ENCODE measurements at regions not wholly inside any gene's neighbourhood (a gene's known extent, or its start where the extent isn't known, plus 50 kb on each side); places are given as distances from the start of the nearest gene placed in this dataset.
"Not testable (repeated sequence)": the region's sequence is repeated elsewhere in the genome, so short reads cannot be mapped to it uniquely, and the experiment has no call there.

DNA sequence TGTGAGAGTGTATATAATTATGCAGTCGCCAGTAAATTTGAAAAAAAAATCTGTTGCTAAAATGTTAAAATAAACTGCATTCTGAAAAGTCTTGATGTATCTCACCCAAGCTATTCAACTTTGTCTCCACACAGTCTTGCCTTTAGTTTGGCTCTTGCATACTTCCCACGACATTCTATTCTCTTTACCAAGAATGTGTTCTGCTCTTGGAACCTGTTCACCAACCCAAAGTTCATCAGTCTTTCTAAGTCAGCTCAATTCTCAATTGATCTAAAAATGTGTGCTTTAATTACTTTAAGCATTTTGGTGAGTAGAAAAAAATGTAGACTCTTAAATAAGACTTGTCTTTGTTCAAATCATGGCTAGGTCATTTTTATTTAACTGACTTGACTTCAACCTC lies 657.7 kb upstream of the TBL1XR1 start:
- ChIA-PET CTCF (no interaction called here), POLR2A (no interaction called here)

DNA sequence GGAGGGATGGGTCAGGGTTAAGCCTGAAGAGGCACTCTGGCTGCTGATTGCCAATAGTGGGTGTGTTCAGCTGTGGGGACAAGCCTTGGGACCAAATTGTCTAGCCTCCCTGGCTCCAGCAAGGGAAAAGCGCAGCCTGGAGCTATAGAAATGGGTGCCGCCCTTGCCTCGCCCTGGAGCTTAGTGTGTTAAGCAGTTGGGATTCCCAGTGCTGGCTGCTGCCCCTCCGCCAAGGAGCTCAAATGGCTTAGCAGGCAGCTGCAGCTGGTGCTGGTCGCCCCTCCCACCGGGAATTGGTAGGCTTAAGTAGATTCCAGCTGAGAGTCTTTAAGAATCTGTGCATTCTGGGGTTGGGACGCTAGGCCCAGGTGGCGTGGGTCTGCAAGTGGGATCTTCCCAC lies 662.9 kb upstream of the TBL1XR1 start:
- POLR2A ChIA-PET: no interaction called here
- CTCF ChIA-PET: no interaction called here

DNA sequence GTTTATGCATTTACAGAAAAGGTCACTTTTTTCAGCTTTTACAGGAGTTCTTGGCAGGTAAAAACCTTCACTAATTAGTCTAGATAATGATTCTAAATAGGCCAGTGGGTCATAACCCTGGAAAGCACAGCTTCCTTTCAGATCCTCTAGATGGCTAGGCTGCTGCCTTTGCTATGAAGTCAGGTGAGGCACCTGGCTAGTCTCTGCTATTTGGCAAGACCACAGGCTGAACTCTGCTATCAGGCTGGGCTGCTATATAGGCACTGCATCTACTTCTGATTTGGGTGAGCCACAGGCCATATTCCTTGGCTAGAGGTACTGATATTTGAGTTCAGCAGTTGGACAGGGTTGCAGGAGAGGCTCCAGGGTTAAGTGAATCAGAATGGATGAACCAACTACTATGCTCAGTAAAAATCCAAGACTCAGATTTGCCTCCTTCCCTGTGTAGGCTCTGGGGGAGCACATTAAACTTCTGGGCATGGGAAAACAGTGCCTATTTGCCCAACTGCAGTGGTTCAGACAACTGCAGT lies 665.7 kb upstream of the TBL1XR1 start:
- ChIA-PET POLR2A (no interaction called here), CTCF (interaction anchor here (0.6 to 0.9 kb wide), 2 partner anchors 16 to 44 kb away, joined by 3 read pairs; no protein-coding TSS in a partner anchor)

DNA sequence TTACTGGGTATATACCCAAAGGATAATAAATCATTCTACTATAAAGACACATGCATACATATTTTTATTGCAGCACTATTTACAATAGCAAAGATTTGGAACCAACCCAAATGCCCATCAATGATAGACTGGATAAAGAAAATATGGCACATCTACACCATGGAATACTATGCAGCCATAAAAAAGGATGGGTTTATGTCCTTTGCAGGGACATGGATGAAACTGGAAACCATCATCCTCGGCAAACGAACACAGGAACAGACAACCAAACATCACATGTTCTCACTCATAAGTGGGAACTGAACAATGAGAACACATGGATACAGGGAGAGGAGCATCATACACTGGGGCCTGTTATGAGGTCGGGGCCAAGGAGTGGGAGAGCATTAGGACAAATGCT lies 665.0 kb upstream of the KCNMB2 start:
- CTCF ChIA-PET, POLR2A ChIA-PET: not testable (repeated sequence)

DNA sequence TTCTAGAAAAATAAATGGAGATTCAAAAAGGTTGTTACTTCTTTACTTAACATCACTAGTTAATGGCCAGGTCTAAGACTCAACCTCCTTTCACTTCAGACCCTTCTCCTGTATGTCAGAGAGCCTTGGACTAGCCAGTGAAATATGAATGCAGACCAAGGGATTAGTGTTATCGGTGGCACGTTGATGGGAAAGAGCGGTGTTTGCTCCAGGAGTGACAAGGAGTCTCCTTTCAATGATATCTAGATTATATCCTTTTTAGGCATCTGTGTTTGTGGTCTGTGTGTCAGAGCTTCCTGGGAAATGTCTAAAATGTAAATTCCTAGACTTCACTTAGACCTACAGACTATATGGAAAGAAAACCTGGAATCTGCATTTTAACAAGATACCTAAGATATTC lies 658.0 kb upstream of the KCNMB2 start:
- POLR2A ChIA-PET: no interaction called here
- CTCF ChIA-PET: no interaction called here

DNA sequence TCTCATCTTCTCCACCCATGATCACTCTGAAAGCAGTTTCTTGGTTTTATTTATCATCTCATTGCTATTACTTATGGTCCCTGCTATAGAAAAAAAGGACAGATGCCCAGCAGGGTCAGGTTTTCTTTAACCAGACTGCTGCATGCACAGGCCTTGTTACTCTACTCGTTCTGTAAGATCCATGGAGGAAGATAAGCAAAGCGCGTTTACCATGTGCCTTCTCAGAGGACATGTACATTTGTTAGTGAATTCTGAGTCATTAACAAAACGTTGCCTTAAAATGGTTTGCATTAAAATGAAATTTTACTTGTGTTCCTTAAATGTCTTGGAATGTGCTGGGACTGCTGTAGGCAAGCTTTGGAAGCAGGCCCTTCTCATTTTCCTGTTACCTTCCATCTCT lies 657.3 kb upstream of the KCNMB2 start:
- ChIA-PET POLR2A (no interaction called here), CTCF (interaction anchor here (1.6 kb wide), 1 partner anchor 16 kb away, joined by 3 read pairs; no protein-coding TSS in a partner anchor)

DNA sequence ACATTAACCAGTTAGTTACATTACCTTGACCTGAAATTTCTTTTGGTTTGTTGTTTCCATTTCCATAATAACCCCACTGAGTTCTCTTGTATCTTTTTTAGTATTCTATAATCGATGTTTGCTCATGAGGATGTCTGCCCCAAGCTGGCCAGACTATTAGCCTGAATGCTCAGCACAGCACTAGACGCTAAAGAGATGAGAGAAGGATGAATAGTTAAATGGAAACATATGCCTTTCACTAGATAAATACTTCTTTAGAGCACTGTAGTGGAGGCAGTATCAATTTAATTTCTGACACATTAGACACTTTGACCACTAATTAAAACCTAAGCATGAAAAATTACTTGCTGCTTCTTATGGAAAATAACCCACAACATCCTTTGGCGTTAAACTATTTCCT lies 654.9 kb upstream of the KCNMB2 start:
- POLR2A ChIA-PET: no interaction called here
- CTCF ChIA-PET: no interaction called here

DNA sequence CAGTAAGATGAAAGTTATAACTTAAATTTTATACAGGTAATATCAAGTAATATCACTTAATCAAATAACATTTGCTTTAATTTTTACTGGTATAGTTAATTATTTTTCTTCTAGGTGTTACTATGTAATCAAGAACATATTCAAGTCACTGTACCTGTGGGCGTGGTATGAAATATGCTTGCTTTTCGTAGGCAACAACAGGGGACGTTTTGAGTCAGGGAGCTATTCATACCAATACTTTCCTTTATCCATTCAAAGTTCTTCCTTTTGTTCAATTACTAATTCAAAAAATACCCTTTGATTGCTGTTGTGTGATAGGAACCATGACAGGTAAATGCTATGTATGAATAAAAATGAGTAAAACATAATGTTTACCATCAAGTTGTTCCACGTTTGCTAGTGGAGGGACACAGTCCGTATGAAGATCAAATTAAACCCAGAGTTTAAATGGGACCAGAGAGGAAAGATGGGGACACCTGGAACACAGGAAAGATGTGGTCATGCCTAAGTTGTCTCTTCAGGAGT lies 654.0 kb upstream of the KCNMB2 start:
- ChIA-PET POLR2A (no interaction called here), CTCF (no interaction called here)

DNA sequence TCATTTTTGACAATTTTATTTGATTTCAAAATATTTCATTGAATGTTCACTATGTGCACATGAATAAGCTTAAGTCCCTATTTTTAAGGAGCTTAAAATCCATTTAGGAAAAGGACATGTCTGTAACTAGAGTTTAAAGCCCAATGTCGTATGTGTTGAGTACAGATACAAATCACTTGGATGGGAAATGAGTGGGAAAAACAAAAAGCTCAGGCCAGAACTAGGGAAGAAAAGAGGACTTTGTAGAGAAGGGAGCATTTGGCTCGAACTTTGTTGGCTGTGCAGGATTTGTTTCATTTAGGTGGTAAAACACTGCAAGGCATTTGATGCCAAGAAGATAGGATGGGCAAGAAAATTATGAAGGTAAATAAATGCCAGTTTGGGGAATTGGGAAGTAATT lies 653.1 kb upstream of the KCNMB2 start:
- POLR2A ChIA-PET: no interaction called here
- CTCF ChIA-PET: no interaction called here

DNA sequence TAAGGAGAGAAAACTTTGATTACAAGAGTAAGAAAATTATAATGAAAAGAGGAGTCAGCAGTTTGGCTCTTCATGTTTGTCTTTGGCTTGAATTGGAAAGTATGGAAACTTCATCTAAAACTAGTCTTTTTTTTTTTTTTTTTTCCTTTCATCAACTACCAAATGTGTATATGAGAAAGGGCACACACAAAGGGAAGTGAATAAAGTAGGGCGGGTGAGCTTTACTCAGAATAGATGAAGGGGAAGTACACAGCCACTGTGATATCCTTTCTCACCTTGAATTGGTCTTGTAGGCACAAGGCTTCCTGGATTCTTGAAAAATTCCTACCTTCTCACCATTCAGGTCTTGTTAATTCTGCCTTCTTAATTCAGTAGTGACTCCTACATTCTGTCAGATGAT lies 652.3 kb upstream of the KCNMB2 start:
- POLR2A ChIA-PET: interaction anchor here (0.7 kb wide), 1 partner anchor 193 kb away, joined by 3 read pairs; no protein-coding TSS in a partner anchor
- CTCF ChIA-PET: interaction anchor here (0.7 kb wide), 1 partner anchor 562 kb away, joined by 3 read pairs; no protein-coding TSS in a partner anchor

DNA sequence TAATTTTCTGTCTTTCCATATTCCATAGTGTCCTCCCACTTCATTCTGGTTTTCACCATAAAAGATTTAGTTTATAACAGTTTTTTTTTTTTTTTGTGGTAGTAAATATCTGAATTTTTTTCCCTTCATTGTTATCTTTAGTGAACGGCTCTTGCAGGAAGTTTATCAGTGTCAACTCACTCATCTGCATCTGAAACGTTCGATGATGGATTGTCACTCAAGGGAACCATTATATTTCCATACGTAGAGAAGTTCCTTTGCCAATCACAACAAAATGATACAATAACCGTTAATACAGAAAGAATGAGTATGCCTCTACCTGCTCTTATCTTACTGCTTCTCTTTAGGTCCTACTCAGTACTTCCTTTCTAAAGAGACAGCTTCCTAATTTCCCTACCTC lies 651.2 kb upstream of the KCNMB2 start:
- ChIA-PET CTCF (no interaction called here), POLR2A (no interaction called here)

DNA sequence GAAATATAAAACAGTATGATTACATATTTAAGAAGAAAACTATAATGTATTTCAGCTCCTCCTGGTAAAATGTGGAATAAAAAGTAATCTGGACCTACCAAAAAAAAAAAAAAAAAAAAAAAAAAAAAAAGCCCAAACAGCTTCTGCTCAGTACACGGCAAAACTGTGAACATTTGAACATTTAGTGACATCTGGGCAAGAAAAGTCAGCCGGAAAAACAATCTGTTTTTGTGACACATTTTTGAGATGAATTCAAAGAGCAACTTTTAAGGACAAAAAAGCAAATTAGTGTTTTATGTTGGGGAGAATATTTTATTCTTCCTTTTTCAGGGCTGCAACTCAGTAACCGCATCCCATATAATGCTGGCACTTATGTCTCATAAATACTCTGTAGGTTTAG lies 649.7 kb upstream of the KCNMB2 start:
- ChIA-PET CTCF (no interaction called here), POLR2A (no interaction called here)

DNA sequence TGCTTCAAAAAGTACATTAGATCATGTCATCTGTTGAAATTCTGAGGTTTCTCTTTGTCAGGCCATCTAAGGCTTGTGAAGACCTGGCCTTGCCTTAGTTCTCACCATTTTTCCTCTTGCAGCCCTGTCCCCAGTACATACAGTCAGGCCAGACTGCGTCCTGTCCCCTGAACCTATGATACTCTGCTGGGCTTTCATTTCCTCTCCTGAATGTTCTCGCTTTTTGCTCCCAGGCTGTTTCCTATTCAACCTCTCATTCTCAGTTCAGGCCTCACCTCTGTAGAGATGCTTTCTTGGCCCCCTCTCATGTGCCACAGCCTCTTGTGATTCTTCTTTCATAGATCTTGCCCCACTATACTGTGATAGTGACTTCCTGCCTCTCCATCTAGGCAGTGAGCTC lies 648.8 kb upstream of the KCNMB2 start:
- ChIA-PET POLR2A (no interaction called here), CTCF (no interaction called here)

DNA sequence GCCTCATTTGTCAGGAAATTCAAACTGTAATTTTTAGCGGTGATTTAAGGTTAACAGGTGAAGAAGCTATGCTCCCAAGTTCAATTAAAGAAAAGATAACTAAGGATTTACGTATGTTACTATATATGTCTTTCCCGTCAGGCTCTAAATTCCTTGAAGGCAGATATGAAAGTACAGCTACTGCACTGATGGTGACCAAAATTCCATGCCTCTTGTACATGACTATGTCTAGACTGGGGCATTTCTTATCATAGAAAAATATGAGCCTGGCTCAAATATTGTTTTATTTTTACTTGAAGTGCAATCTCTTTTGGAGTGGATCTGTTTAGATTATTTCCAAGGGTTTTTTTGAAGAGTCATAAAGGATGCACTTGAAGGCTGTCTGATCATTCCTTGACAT lies 647.1 kb upstream of the KCNMB2 start:
- POLR2A ChIA-PET: no interaction called here
- CTCF ChIA-PET: no interaction called here

DNA sequence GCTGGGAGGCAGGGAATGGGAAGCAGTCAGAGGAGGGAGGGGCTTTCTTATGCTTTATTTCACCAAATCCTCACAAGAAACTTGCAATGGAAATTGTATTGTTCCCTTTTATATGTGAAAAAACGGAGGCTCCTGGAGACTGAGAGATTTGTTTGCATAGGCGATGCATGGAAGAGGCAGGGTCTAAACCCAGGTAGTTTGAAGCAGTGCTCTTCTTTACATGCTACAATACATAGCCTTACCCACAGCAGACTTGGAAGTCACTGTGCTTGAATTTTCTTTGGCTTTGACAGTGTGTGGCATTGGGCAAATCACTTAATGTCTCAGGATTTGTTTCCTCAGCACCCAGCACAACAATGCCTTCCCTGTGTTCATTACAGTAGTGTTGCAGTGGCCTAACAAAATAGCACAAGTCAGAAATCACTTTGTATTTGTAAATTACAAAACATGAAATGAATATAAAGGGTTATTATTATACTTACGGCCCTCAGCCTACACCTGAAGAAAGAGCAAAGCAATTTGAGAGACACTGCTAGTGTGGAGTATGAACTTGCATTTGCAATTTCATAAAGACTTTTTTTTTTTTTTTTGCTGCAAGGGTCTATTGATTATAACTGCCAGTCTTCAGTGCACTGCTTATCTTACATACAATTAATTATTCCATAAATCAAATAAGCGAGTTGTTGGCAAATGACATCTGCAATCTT lies 646.4 kb upstream of the KCNMB2 start:
- ChIA-PET POLR2A (no interaction called here), CTCF (interaction anchor here (0.7 kb wide), 1 partner anchor 106 kb away, joined by 4 read pairs; no protein-coding TSS in a partner anchor)

DNA sequence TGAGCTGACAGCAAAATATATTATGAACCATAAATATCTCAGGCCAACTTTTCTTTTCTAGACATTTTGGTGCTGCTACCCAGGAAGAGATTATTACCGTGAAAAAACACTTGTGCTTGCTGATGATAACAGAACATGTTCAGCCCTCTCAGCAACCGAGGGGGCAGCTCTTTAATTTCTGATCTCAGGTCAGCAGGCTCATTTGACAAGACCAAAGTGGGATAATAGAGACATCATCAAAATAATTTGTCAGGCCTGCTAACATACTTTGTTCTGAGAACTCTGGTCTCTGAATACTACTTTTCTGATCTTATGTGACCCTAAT lies 645.9 kb upstream of the KCNMB2 start:
- ChIA-PET CTCF (interaction anchor here (0.7 kb wide), 1 partner anchor 105 kb away, joined by 4 read pairs; no protein-coding TSS in a partner anchor), POLR2A (no interaction called here)

DNA sequence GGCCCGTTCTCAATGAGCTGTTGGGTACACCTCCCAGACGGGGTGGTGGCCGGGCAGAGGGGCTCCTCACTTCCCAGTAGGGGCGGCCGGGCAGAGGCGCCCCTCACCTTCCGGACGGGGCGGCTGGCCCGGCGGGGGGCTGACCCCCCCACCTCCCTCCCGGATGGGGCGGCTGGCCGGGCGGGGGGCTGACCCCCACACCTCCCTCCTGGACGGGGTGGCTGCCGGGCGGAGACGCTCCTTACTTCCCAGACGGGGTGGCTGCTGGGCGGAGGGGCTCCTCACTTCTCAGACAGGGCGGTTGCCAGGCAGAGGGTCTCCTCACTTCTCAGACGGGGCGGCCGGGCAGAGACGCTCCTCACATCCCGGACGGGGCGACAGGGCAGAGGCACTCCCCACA lies 644.7 kb upstream of the KCNMB2 start:
- CTCF ChIA-PET, POLR2A ChIA-PET: not testable (repeated sequence)

DNA sequence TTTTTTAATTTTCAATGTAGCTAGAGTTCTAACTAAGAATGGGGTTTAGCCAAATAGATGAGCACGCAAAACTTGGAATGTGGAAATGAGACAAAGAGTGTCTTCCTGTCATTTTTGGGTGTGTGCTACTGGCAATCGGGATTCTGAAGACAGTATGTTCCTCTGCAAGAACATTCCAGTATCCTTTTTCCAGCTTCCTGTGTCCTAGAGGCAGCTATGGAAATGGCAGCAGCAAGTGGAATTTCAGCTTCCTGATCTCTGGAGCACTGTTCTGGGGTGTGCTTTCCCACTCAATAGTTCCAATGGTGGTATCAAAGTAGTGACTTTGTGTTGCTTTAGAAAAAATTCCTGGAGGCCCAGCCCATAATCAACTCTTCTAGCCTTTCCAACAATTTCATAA lies 642.9 kb upstream of the KCNMB2 start:
- POLR2A ChIA-PET: no interaction called here
- CTCF ChIA-PET: no interaction called here

DNA sequence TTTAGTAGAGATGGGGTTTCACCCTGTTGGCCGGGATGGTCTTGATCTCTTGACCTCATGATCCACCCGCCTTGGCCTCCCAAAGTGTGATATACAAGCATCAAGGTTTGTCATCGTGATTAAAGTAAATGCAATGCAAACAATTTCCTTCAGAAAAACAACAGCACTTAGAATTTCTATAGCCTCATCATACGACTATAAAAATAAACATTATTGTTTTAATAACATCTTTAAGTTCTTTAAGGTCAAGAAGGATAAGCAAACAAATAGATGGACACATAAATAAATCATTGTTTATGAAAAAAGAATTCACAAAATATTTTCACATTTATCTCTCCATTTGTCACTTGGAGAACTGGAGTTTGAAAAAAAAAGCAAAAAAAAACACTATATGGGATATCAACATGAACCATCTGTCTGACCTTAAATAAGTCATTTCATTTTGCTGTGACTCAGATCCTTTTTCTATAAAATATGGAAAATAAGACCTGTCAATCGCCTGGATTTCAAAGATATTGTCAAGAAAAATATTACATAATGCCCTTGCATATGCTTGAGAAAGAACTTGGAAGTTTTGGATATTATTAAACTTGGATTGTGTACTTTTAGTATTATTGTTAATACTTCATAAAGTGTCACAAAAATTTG lies 642.0 kb upstream of the KCNMB2 start:
- CTCF ChIA-PET: no interaction called here
- POLR2A ChIA-PET: no interaction called here

DNA sequence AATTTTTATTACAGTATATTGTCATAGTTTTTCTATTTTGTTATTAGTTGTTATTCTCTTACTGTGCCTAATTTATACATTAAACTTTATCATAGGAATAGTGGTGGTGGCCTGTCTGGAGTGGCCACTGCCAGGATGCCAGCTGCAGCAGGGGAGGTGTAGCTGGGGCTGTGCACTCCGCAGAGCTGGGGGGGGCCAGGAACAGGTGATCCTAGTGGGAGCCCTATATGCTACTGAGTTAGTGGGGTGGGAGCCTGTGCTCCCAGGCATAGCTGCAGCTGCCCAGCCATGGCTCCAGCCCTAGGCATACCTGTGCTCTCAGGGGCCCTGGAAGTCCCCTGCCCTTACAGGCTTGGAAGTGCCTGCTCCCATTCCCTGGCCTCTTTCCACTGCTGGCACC lies 638.1 kb upstream of the KCNMB2 start:
- ChIA-PET POLR2A (no interaction called here), CTCF (no interaction called here)

DNA sequence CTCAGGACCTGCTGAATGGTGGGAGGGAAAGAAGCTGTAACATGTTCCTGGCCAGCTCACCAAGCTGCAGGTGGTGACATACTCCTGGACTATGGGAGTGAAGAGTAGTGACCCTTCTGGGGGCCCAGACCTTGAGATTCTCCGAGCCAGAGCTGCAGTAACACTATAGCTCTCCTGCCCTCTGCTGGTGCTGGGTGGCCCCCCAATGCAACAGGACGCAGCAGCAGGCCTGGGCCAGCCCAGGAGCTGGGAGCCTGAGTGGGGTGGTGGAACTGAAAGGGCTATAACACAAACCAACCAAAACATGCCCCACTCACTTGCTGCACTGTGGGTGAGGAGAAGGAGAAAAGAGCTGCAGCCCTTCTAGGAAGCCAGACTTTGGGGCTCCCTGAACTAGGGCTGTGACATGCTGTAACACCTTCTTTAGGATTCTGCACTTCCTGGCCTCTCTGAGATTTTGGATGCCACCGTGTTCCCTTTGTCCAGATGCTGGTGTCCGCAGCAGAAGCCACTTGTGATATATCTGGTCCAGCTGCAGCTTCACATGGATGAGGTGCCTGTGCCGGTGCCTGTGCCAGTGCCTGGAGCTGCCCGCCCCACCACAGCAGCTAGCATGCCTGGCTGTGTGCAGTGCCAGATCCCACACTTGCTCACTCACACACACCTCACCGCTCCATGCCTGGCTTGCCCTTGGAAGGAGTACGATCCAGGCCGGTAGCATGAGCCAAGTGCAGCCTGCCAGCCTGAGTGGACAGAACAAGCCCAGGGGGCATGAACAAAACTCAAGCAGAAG lies 636.8 kb upstream of the KCNMB2 start:
- CTCF ChIA-PET: no interaction called here
- POLR2A ChIA-PET: no interaction called here
